GM12878 (cell line): ENCODE measurements at regions not wholly inside any gene's neighbourhood (a gene's known extent, or its start where the extent isn't known, plus 50 kb on each side); places are given as distances from the start of the nearest gene placed in this dataset.

Source experiments
- BRCA1 ChIP-seq: IDR thresholded peaks from 2 replicates; pipeline ENCODE4 v1.6.1; 2011; ENCODE audit warnings: low read depth, low read length, improper control_type of control experiment
- CEBPZ ChIP-seq: fragments of 150-350 bp; IDR thresholded peaks from 2 replicates; pipeline ENCODE4 v1.6.1; 2016; ENCODE audit warnings: low read depth, low read length
- CTCF ChIP-seq, 3 experiments: IDR thresholded peaks in 2 of 3; conservative IDR thresholded peaks in 1 of 3; 2 replicates each; pipeline ENCODE4 v1.5.1; 2011; ENCODE audit warnings: low read depth in 3 of 3, low read length in 3 of 3, mild to moderate bottlenecking in 3 of 3, control low read depth in 2 of 3, moderate library complexity in 2 of 3, inconsistent platforms in 1 of 3, mixed read lengths in 1 of 3; ENCODE audit not compliant: control insufficient read depth in 2 of 3, insufficient read depth in 1 of 3; ENCODE audit errors: extremely low read depth in 1 of 3
- IRF4 ChIP-seq: IDR thresholded peaks from 2 replicates; pipeline ENCODE4 v1.6.1; 2011; ENCODE audit warnings: low read depth, low read length
- POLR2A ChIP-seq: IDR thresholded peaks from 2 replicates; pipeline ENCODE4 v1.6.1; 2011; ENCODE audit warnings: low read depth, mild to moderate bottlenecking, low read length
- SIN3A ChIP-seq: IDR thresholded peaks from 2 replicates; pipeline ENCODE4 v1.6.1; 2012; ENCODE audit warnings: low read depth, low read length, improper control_type of control experiment
- ZBTB11 ChIP-seq: fragments of 450-650 bp; formaldehyde crosslinking; IDR thresholded peaks from 2 replicates; pipeline ENCODE4 v1.5.0; 2022; ENCODE audit warnings: mild to moderate bottlenecking, missing genetic modification characterization

- TF ChIP-seq SIN3A (no peak), CTCF (IDR thresholded peaks at IDR 0.05 in 2 of 3, conservative IDR thresholded peaks at IDR 0.05 in 1 of 3; ENCODE audit: control insufficient read depth in 2 of 3, extremely low read depth in 1 of 3, insufficient read depth in 1 of 3, low read depth in 3 of 3, low read length in 3 of 3) (no peak), BRCA1 (no peak), ZBTB11 (CRISPR knock-in tag) (no peak), IRF4 (no peak), POLR2A (no peak), CEBPZ (no peak)
Observed at GRCh38 chr18:78006774-78007260, 757.2 kb downstream of the GALR1 start.
